Middle frontal gyrus (tissue), 1 donor: ENCODE measurements at regions not wholly inside any gene's neighbourhood (a gene's known extent, or its start where the extent isn't known, plus 50 kb on each side); places are given as distances from the start of the nearest gene placed in this dataset.
"Not testable (repeated sequence)": the region's sequence is repeated elsewhere in the genome, so short reads cannot be mapped to it uniquely, and the experiment has no call there.

Source experiments
- DNase-seq: peaks from one replicate; pipeline ENCODE4 v3.0.0-alpha.2; 2015; ENCODE audit warnings: low spot score; ENCODE audit errors: extremely low spot score

- DNase-seq: no peak
Measured at GRCh38 chr1:30533796-30534550, 189.4 kb downstream of the MATN1 start.

- no peak for DNase-seq
Measured at GRCh38 chr1:30533141-30533540, 190.2 kb downstream of the MATN1 start.

GRCh38 chr1:30532621-30533020 is 190.8 kb downstream of the MATN1 start:
- no peak for DNase-seq

GRCh38 chr1:30527511-30528140 is 195.8 kb downstream of the MATN1 start:
- no peak for DNase-seq

GRCh38 chr1:30526652-30527345 is 196.6 kb downstream of the MATN1 start:
- no peak for DNase-seq

- DNase-seq: no peak
Measured at GRCh38 chr1:30525971-30526651, 197.3 kb downstream of the MATN1 start.

- DNase-seq: no peak
Measured at GRCh38 chr1:30525631-30525970, 197.8 kb downstream of the MATN1 start.

GRCh38 chr1:30524840-30525617 is 198.4 kb downstream of the MATN1 start:
- DNase-seq: no peak

GRCh38 chr1:30524025-30524555 is 199.3 kb downstream of the MATN1 start:
- DNase-seq: not testable (repeated sequence)

GRCh38 chr1:30523055-30524020 is 200.0 kb downstream of the MATN1 start:
- DNase-seq: no peak

GRCh38 chr1:30522031-30523004 is 201.1 kb downstream of the MATN1 start:
- no peak for DNase-seq

- DNase-seq: no peak
Measured at GRCh38 chr1:30521261-30521865, 202.0 kb downstream of the MATN1 start.

- DNase-seq: no peak
Measured at GRCh38 chr1:30520476-30520875, 202.9 kb downstream of the MATN1 start.

GRCh38 chr1:30519201-30519763 is 204.1 kb downstream of the MATN1 start:
- no peak for DNase-seq

GRCh38 chr1:30518696-30519095 is 204.7 kb downstream of the MATN1 start:
- DNase-seq: no peak

GRCh38 chr1:30518186-30518585 is 205.2 kb downstream of the MATN1 start:
- DNase-seq: no peak

GRCh38 chr1:30517666-30518065 is 205.7 kb downstream of the MATN1 start:
- not testable (repeated sequence) for DNase-seq

GRCh38 chr1:30517241-30517640 is 206.1 kb downstream of the MATN1 start:
- not testable (repeated sequence) for DNase-seq
